ENCODE measurements at regions not wholly inside any gene's neighbourhood (a gene's known extent, or its start where the extent isn't known, plus 50 kb on each side); places are given as distances from the start of the nearest gene placed in this dataset.
"Not testable (repeated sequence)": the region's sequence is repeated elsewhere in the genome, so short reads cannot be mapped to it uniquely, and the experiment has no call there.

GRCh38 chr2:167678158-167678557, 569.2 kb downstream of the STK39 start:
- DNase-seq, result no peak

- no peak for DNase-seq
Measured at GRCh38 chr2:167675906-167676305, 571.5 kb downstream of the STK39 start.

GRCh38 chr2:167670588-167670987, 576.8 kb downstream of the STK39 start:
- no peak for DNase-seq

GRCh38 chr2:167653131-167653530, 594.3 kb downstream of the STK39 start:
- no peak for DNase-seq

- no peak for DNase-seq
Measured at GRCh38 chr2:167652401-167652800, 595.0 kb downstream of the STK39 start.

- no peak for DNase-seq
Measured at GRCh38 chr2:167651406-167652151, 595.8 kb downstream of the STK39 start.

GRCh38 chr2:167646557-167646956, 600.8 kb downstream of the STK39 start:
- no peak for DNase-seq

GRCh38 chr2:167640096-167640495, 607.3 kb downstream of the STK39 start:
- no peak for DNase-seq

GRCh38 chr2:167637741-167638140, 609.7 kb downstream of the STK39 start:
- DNase-seq, result no peak

- DNase-seq, result not testable (repeated sequence)
Measured at GRCh38 chr2:167632271-167632670, 615.1 kb downstream of the STK39 start.

- no peak for DNase-seq
Measured at GRCh38 chr2:167626961-167627360, 620.4 kb downstream of the STK39 start.

- no peak for DNase-seq
Measured at GRCh38 chr2:167626301-167626700, 621.1 kb downstream of the STK39 start.

- no peak for DNase-seq
Measured at GRCh38 chr2:167616997-167617396, 630.4 kb downstream of the STK39 start.

- DNase-seq, result no peak
Measured at GRCh38 chr2:167613471-167613870, 633.9 kb downstream of the STK39 start.

- no peak for DNase-seq
Measured at GRCh38 chr2:167608487-167608886, 638.9 kb downstream of the STK39 start.

- no peak for DNase-seq
Measured at GRCh38 chr2:167607731-167608130, 639.7 kb downstream of the STK39 start.

GRCh38 chr2:167607211-167607610, 640.2 kb downstream of the STK39 start:
- DNase-seq, result no peak

GRCh38 chr2:167602122-167602521, 645.3 kb downstream of the STK39 start:
- DNase-seq, result no peak

- peak; percentile 29 to 34 for DNase-seq
Measured at GRCh38 chr2:167599219-167599618, 648.2 kb downstream of the STK39 start.

GRCh38 chr2:167595839-167596471, 651.4 kb downstream of the STK39 start:
- no peak for DNase-seq

GRCh38 chr2:167595021-167595420, 652.4 kb downstream of the STK39 start:
- no peak for DNase-seq

- DNase-seq, result no peak
Measured at GRCh38 chr2:167592441-167592840, 655.0 kb downstream of the STK39 start.

GRCh38 chr2:167582619-167583018, 664.8 kb downstream of the STK39 start:
- no peak for DNase-seq
